ENCODE measurements at regions not wholly inside any gene's neighbourhood (a gene's known extent, or its start where the extent isn't known, plus 50 kb on each side); places are given as distances from the start of the nearest gene placed in this dataset.

- no peaks in the 10 kb centered on the region for H3K27me3 ChIP-seq
- H3K9me3 ChIP-seq, result no peaks in the 10 kb centered on the region
- no peak overlapping the region for H3K27ac ChIP-seq
- H3K4me3 ChIP-seq, result no peak overlapping the region
- H3K4me1 ChIP-seq, result no peaks in the 10 kb centered on the region
- H3K9ac ChIP-seq (ENCODE audit: low read depth in 2 of 2, low read length in 2 of 2), result no peak overlapping the region
- intact Hi-C loops (cut with DNase I), result no loop called here
- DNase-seq, result no peak
- TF ChIP-seq CTCF (IDR thresholded peaks at IDR 0.05), result no peak
- no peaks in the 10 kb centered on the region for H3K36me3 ChIP-seq
Observed at GRCh38 chr6:147071776-147072175, 132.4 kb upstream of the STXBP5 start.

GRCh38 chr6:147075381-147075780 lies 128.8 kb upstream of the STXBP5 start:
- Histone ChIP-seq H3K4me3 (no peak overlapping the region), H3K4me1 (no peaks in the 10 kb centered on the region), H3K27me3 (no peaks in the 10 kb centered on the region), H3K9me3 (no peaks in the 10 kb centered on the region), H3K9ac (ENCODE audit: low read depth in 2 of 2, low read length in 2 of 2) (no peak overlapping the region), H3K27ac (no peak overlapping the region), H3K36me3 (no peaks in the 10 kb centered on the region)
- intact Hi-C loops (cut with DNase I), result no loop called here
- TF ChIP-seq CTCF (IDR thresholded peaks at IDR 0.05), result no peak
- no peak for DNase-seq

- intact Hi-C loops (cut with DNase I), result no loop called here
- H3K4me3 ChIP-seq, result no peak overlapping the region
- H3K27ac ChIP-seq, result no peak overlapping the region
- no peaks in the 10 kb centered on the region for H3K9me3 ChIP-seq
- no peak overlapping the region for H3K9ac ChIP-seq (ENCODE audit: low read depth in 2 of 2, low read length in 2 of 2)
- H3K27me3 ChIP-seq, result no peaks in the 10 kb centered on the region
- H3K4me1 ChIP-seq, result no peaks in the 10 kb centered on the region
- TF ChIP-seq CTCF (IDR thresholded peaks at IDR 0.05), result no peak
- no peaks in the 10 kb centered on the region for H3K36me3 ChIP-seq
- no peak for DNase-seq
Observed at GRCh38 chr6:147077251-147077650, 127.0 kb upstream of the STXBP5 start.

- H3K27me3 ChIP-seq, result no peaks in the 10 kb centered on the region
- no peak overlapping the region for H3K4me3 ChIP-seq
- no peak for DNase-seq
- H3K36me3 ChIP-seq, result no peaks in the 10 kb centered on the region
- no peak overlapping the region for H3K9ac ChIP-seq (ENCODE audit: low read depth in 2 of 2, low read length in 2 of 2)
- no peak overlapping the region for H3K27ac ChIP-seq
- no peaks in the 10 kb centered on the region for H3K9me3 ChIP-seq
- TF ChIP-seq CTCF (IDR thresholded peaks at IDR 0.05), result no peak
- no peaks in the 10 kb centered on the region for H3K4me1 ChIP-seq
- intact Hi-C loops (cut with DNase I), result no loop called here
Observed at GRCh38 chr6:147078106-147078505, 126.1 kb upstream of the STXBP5 start.

GRCh38 chr6:147078602-147079001 lies 125.6 kb upstream of the STXBP5 start:
- DNase-seq, result no peak
- Histone ChIP-seq H3K27me3 (no peaks in the 10 kb centered on the region), H3K9ac (ENCODE audit: low read depth in 2 of 2, low read length in 2 of 2) (no peak overlapping the region), H3K4me3 (no peak overlapping the region), H3K27ac (no peak overlapping the region), H3K36me3 (no peaks in the 10 kb centered on the region), H3K4me1 (no peaks in the 10 kb centered on the region), H3K9me3 (no peaks in the 10 kb centered on the region)
- no peak for TF ChIP-seq CTCF (IDR thresholded peaks at IDR 0.05)
- intact Hi-C loops (cut with DNase I), result no loop called here

GRCh38 chr6:147080225-147080624 lies 124.0 kb upstream of the STXBP5 start:
- H3K9me3 ChIP-seq, result no peaks in the 10 kb centered on the region
- no peak overlapping the region for H3K4me3 ChIP-seq

More at GRCh38 chr6:147080225-147080624, 124.0 kb upstream of the STXBP5 start:
- Histone ChIP-seq H3K4me1 (no peaks in the 10 kb centered on the region), H3K9ac (ENCODE audit: low read depth in 2 of 2, low read length in 2 of 2) (no peak overlapping the region), H3K27ac (no peak overlapping the region), H3K36me3 (no peaks in the 10 kb centered on the region), H3K27me3 (no peaks in the 10 kb centered on the region)
- no peak for DNase-seq
- no peak for TF ChIP-seq CTCF (IDR thresholded peaks at IDR 0.05)
- intact Hi-C loops (cut with DNase I), result no loop called here
